ENCODE measurements at regions not wholly inside any gene's neighbourhood (a gene's known extent, or its start where the extent isn't known, plus 50 kb on each side); places are given as distances from the start of the nearest gene placed in this dataset.
A peak's percentile ranks its signal among the peaks of the same experiment; 100 is the strongest.
"Not testable (repeated sequence)": the region's sequence is repeated elsewhere in the genome, so short reads cannot be mapped to it uniquely, and the experiment has no call there.

DNA sequence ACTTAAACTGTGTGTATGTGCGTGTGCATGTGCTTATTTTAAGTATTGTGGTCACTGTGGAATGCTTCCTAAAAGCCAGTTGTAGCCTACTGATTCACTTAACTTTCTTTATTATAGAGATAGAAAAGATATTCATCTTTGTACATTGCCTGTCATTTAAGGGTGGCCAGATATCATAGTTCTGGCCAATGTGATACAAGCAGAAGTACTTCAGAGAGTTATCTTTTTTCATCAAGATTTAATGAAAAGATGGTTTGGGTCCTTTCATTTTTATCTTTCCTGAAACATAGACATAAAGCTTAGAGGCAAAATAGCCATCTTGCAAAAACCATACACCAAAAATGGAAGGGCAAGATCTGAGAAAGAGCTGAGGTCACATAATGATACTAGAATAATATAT, 744.7 kb upstream of the ADGRL3 start:
- no peak for DNase-seq (ENCODE audit: low read depth)

DNA sequence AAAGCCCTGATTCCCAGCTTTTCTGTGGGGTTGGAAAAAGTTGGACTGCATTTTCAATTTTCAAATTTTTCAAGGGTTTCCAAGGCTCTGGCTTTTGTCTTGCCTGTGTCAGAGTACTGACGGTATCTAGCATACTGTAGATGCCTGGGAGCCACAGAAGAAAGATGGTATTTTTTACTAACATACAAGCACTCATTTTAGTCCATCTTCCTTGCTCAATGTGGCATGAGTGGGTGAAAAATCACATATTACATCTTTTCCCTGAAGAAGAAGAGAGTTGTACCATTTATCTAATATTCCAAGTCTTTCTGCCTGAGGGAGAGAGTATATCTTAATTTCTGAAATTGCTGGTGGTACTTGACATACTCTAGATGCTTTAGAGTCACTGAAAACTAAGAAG, 738.6 kb upstream of the ADGRL3 start:
- no peak for DNase-seq (ENCODE audit: low read depth)

- DNase-seq (ENCODE audit: low read depth), result no peak
Measured at GRCh38 chr4:60463857-60464502, 736.1 kb upstream of the ADGRL3 start.

GRCh38 chr4:60482921-60483351, 717.2 kb upstream of the ADGRL3 start:
- no peak for DNase-seq (ENCODE audit: low read depth)

DNA sequence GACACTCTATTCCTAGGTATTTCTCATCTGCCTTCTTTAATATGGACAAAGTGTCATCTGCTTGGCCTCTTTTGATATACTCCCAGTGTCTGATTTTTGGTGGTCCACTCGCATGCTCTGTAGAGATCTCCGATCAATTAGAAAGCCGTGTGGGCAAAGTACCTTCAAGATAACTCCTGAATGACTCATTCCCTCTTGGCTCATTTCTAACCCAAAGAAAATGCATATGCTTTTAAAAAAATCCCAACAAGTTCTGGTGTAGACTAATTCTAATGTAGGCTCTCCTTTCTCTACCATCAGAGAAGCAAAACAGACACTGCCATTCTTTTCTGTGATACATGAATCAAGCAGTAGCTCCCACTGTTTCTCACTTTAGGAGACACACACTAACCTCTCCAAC, 714.9 kb upstream of the ADGRL3 start:
- peak; percentile 73 for DNase-seq (ENCODE audit: low read depth)

GRCh38 chr4:60487118-60487761, 712.9 kb upstream of the ADGRL3 start:
- DNase-seq (ENCODE audit: low read depth), result not testable (repeated sequence)

DNA sequence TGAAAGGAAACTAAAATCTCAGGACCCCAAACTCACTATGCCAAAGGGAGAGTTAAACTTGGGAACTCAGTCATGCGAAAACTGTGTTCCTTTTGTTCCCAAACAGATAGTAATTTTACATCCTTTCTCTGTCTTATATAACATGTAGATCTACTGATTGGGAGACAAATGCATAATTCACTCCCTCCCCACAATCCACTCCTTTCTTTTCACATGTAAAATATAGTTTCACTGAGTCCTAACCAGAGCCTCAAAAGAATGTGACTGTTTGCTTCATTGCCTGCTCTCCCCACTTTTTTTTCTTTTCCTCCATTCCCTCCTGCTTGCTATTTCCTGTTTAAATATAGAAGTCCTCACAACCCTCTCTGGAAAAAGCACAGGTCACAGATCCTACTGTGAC, 699.3 kb upstream of the ADGRL3 start:
- no peak for DNase-seq (ENCODE audit: low read depth)

- no peak for DNase-seq (ENCODE audit: low read depth)
Measured at GRCh38 chr4:60502733-60503132, 697.4 kb upstream of the ADGRL3 start.

DNA sequence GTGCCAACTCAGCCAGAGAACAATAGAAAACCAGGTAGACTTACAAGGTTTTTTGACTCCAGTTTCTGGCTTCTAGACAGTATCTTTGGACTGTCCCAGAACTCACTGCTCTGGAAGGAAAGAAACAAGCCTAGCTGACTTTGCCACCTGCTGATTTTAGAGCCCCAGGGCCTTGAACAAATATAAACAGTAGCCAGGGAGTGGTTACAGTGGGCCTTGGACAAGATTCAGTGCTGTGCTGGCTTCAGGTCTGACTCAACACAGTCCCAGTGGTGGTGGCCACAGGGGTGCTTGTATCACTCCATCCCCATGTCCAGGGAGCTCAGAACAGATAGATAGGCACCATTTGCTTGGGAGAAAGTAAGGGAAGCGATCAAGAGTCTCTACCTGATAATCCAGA, 694.1 kb upstream of the ADGRL3 start:
- no peak for DNase-seq (ENCODE audit: low read depth)

DNA sequence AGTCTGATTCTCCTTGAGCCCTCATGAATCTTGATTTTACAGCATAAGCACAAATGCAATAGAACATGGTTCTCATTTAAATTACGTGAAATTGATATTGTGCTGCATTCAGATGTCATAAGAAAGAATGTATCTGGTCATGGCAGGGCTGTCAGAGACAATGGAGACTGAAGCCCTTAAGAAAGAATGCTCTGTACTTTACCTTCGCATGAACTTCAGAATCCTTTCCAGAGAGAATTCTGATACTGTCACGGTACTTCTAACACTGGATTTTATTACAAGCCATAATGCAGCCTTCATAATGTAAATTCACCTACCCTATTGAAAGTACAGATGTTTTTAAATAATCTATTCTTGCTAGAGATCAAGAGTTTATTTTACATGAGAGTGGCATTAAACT, 677.9 kb upstream of the ADGRL3 start:
- DNase-seq (ENCODE audit: low read depth), result no peak

DNA sequence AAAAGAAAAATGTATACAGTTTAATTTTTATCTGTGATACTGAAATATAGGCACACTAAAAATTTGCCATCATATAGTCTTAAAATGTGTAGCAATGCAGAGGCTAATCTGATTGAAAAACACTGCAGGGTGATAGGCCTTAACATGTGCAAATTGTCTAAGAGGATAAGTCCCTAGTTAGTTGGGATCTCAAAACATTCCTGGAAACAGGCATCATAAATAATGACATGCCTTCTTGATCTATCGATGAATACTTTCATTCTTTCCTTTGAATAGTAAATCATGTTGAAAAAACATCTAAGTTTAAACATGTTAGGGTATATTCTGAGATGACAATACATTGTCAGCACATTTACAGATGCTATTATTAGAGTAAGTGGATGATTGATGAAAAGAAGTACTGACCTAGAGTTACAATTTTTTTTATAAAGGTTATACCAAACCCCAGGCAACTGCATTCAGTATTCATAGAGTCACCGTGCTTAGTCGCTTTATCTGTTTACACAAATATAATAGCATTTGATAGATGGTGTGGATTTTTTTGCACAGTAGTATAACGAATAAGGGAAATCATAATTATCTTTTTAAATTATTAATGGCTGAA, 668.2 kb upstream of the ADGRL3 start:
- DNase-seq (ENCODE audit: low read depth), result no peak

DNA sequence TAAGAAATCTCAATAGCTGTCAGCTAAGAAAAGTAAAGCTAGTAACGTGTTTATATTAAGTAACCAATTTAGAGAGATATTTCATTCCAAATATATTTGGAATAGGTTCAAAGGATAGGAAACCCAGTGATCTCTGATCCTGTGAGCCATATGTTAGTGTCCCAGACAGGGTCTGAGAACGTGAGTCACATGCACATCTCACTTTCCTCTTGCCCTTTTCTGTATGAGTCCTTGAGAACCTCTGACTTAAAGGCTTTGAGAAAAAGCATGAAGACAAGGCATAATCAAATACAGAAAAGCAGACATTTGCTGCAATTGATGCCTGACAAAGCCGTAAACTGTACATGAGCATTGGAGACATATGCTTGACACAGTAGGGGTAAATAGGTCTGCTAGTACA, 655.1 kb upstream of the ADGRL3 start:
- DNase-seq (ENCODE audit: low read depth), result peak; percentile 6

- DNase-seq (ENCODE audit: low read depth), result no peak
Measured at GRCh38 chr4:60562334-60562733, 637.8 kb upstream of the ADGRL3 start.

DNA sequence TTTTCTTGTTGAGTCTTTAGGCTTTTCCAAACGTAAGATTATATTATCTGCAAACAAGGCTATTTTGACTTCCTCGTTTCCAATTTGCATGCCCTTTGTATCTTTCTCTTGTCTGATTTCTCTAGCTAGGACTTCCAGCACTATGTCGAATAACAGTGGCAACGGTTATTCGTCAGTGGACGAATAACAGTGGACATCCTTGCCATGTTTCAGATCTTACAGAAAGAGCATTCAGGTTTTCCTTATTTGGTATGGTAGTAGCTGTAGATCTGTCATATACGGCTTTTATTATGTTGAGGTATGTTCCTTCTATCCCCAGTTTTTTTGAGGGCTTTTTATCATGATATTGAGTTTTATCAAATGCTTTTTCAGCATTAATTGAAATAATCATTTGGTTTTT, 634.6 kb upstream of the ADGRL3 start:
- DNase-seq (ENCODE audit: low read depth), result no peak

GRCh38 chr4:60575336-60575735, 624.8 kb upstream of the ADGRL3 start:
- DNase-seq (ENCODE audit: low read depth), result no peak

DNA sequence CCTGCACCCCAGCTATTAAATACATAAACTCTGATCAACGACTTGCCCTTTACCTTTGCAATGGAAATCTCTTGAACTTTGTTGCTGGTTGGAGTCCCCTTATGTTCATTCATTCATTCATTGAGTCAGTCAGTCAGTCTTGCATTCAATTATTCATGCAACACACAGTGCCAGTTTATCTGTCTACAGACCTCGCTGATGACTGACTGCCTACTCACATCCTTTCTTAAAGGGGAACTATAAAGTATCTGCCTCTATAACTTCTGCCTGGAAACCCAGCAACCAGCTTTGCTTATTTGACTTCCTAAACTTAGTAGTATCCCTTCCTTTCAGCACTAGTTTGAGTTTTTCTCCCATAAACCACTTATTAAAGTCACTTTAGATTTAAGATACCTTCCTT, 620.8 kb upstream of the ADGRL3 start:
- peak; percentile 47 for DNase-seq (ENCODE audit: low read depth)

DNA sequence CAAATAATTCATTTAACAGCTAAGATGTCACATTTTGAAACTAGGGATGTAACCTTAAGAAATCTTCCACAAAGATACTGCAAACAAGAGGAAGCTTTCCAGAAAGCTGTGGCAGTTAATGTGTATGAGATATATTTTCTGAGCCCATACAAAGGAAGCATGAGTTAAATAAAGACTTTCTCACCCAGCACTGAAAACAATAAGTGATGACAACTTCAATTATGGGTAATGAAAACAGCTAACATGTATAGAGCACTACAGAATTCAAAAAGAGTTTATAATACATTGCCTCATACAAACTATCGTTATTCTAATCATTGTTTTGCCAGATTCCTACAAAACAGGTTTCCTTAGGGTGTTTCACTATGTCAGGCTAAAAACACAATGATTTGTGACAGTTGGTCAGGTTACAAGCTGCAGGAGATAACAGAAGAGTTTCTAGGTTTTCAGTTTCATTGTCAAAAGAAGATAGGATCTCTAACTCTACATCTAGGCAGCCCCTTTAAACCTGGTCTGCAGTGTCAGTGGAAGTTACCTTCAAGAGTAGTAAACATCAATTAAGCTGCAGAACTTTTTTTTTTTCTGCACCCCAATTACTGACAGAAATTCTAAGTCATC, 618.1 kb upstream of the ADGRL3 start:
- DNase-seq (ENCODE audit: low read depth), result no peak

DNA sequence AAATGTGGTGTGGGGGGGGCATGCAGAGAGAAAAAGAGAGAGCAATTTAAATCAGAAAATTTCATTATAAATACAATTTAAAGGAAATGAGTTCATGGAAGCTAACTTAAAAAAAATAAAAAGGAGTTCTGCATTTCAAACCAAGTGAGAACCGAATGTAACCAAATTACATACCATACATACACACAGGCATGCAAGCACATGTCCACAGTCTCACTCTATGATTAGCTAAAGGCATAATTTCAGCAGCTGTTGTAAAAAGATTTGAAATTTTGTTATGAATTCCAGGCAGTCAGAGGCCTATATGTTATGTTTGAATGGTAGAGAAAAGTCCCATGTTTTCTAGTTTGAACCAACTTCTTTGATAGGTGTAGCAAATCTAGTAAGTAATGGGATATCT, 611.6 kb upstream of the ADGRL3 start:
- no peak for DNase-seq (ENCODE audit: low read depth)

DNA sequence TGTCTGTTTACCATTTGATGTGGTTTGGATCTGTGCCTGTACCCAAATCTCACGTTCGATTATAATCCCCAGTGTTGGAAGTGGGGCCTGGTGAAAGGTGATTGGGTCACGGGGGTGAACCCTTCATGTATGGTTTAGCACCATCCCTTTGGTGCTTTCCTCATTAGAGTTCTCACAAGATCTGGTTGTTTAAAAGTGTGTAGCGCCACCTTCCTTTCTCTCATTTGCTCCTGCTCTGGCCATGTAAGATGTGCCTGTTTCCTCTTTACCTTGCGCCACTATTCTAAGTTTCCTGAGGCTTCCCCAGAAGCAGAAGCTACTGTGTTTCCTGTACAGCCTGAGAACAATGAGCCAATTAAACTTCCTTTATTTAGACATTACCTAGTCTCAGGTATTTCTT, 610.7 kb upstream of the ADGRL3 start:
- no peak for DNase-seq (ENCODE audit: low read depth)

DNA sequence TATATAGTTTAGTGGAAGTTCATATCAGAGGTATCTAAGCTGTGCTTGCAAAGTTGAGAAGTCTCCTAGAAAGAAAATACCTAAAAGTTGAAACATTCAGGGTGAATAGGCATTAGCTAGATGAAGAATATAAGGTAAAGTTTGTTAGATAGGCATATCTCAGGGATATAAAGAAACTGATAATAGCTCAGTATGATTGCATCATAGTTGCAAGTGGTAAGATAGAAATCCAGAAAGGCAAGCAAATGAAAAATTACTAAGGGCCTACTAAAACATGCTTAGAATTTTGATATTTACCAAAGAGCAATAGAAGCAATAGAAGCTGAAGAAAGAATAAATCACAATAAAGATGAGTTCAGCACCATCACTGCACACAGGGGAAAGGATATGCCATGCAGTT, 610.0 kb upstream of the ADGRL3 start:
- no peak for DNase-seq (ENCODE audit: low read depth)

DNA sequence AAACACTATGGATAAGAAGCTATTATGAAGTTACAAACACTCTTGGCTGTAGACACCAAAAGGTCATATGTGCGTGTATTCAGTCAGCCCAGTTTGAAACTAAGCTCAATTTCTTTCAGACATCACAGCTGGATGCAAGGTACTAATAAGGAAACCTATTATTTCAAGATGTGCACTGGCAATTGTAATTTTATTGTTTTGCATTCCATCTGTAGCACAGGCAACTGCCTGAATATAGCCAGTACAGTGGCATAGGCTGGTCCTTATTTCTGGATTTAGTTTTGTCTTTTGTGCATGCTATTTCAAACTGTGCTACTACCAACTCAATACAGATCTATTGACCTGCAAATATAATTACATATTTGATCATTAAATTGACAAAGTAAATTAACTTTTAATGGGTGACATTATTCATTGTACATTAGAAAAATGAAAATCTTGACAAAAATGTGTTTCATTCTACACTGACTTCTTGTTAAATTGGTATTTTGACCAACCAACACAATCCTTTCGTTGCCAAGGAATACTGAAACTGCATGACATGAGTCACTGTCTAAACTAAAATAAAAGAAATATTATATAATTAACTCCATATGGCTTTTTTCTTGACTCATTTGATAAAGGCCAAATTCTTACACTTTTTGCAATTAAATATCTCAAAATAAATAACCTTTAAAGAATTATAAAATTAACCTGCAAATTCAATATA, 594.3 kb upstream of the ADGRL3 start:
- no peak for DNase-seq (ENCODE audit: low read depth)
